Activated naive CD4-positive, alpha-beta T cell treated with anti-CD3 and anti-CD28 coated beads, Interleukin-2, amount 10 ng/mL, durations not matched to agents 7 days and 5 days (primary cell): ENCODE measurements at regions not wholly inside any gene's neighbourhood (a gene's known extent, or its start where the extent isn't known, plus 50 kb on each side); places are given as distances from the start of the nearest gene placed in this dataset.
"Not testable (repeated sequence)": the region's sequence is repeated elsewhere in the genome, so short reads cannot be mapped to it uniquely, and the experiment has no call there.

ENCODE experiments used
- CTCF ChIA-PET: fragments of 350-600 bp; sonication (Branson Sonifier 250); formaldehyde crosslinking; loops from one replicate; lab custom pipeline; 2021; ENCODE audit warnings: antibody characterized with exemption; lab: Charles Lee
- DNase-seq: peaks from one replicate; pipeline ENCODE4 v3.0.0-alpha.2; 2020
- H3K27ac Mint-ChIP-seq: one replicate; pipeline ENCODE4 v1.8.0; 2021; ENCODE audit warnings: mild to moderate bottlenecking, moderate library complexity, mixed read lengths
- H3K27me3 Mint-ChIP-seq: one replicate; pipeline ENCODE4 v1.8.0; 2021; ENCODE audit warnings: mild to moderate bottlenecking, mixed read lengths
- H3K36me3 Mint-ChIP-seq: one replicate; pipeline ENCODE4 v1.8.0; 2021; ENCODE audit warnings: mixed read lengths
- H3K4me1 Mint-ChIP-seq: one replicate; pipeline ENCODE4 v1.8.0; 2021; ENCODE audit warnings: mixed read lengths
- H3K4me3 Mint-ChIP-seq: one replicate; pipeline ENCODE4 v1.8.0; 2021; ENCODE audit warnings: mild to moderate bottlenecking, moderate library complexity, mixed read lengths
- H3K9me3 Mint-ChIP-seq: one replicate; pipeline ENCODE4 v1.8.0; 2021; ENCODE audit warnings: mixed read lengths

DNA sequence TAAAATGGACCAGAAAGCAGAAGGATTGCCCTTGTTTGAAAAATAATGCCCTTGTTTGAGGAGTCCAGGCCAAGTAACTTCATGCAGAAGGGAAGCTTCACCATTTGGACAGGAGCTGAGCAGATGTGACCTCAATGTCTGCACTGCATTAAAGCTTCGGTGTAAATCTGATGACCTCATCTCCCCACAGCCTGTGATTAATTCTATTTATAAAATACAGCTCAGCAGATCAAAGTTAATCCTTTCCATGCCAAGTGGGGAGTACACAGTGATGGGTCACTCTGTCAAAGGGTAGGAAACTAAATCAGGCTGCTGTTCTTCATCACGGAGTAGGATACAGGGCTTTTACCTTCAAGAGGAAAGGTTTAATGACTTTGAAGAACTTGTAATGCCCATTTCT is 533.7 kb downstream of the RPS29 start:
- Mint-ChIP-seq H3K36me3 (no peaks in the 10 kb centered on the region), H3K27ac (no peak overlapping the region), H3K4me1 (no peaks in the 10 kb centered on the region), H3K4me3 (no peak overlapping the region), H3K9me3 (no peaks in the 10 kb centered on the region), H3K27me3 (no peaks in the 10 kb centered on the region)
- no peak for DNase-seq
- CTCF ChIA-PET: no interaction called here

DNA sequence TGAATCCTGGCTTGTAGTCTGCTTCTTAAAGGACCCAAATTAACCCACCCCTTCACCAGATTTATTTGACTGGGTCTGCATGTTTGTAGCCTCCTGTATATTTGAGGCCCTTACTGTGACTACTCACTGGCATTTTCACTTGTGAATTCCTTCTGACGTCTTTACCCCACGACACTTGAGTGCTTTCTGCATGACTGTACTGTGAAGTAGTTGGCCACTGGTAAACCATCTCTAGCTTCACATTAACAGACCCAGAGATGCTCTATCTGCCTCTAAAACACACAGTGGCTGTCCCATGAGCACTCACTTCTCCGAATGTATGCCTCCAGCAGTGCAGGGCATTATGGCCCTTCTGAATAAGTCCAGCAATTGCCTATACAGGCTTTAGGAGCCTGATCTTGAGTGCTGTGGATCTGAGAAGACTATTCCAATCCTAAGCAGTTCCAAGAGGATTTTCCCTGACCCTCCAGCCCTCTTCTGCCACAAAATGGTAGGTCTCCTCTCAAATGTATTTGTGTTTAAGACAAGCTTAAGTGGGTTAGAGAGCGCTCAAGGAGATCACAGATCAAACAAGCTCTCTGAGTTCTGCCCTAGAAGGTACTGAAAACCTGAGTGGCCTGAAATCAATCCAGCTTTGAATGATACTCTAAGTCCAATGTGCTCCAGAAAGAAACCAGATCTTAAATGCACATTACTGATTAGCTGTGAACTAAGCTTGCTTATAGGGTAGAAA is 534.7 kb downstream of the RPS29 start:
- DNase-seq: no peak
- H3K27ac Mint-ChIP-seq: no peak overlapping the region
- no peaks in the 10 kb centered on the region for H3K36me3 Mint-ChIP-seq
- H3K9me3 Mint-ChIP-seq: no peaks in the 10 kb centered on the region
- H3K27me3 Mint-ChIP-seq: no peaks in the 10 kb centered on the region
- no peak overlapping the region for H3K4me3 Mint-ChIP-seq
- CTCF ChIA-PET: no interaction called here
- no peaks in the 10 kb centered on the region for H3K4me1 Mint-ChIP-seq

GRCh38 chr14:49050822-49051221 is 535.4 kb downstream of the RPS29 start:
- Mint-ChIP-seq H3K36me3 (no peaks in the 10 kb centered on the region), H3K9me3 (no peaks in the 10 kb centered on the region), H3K27me3 (no peaks in the 10 kb centered on the region), H3K27ac (no peak overlapping the region), H3K4me1 (no peaks in the 10 kb centered on the region), H3K4me3 (no peak overlapping the region)
- DNase-seq: no peak
- CTCF ChIA-PET: no interaction called here

DNA sequence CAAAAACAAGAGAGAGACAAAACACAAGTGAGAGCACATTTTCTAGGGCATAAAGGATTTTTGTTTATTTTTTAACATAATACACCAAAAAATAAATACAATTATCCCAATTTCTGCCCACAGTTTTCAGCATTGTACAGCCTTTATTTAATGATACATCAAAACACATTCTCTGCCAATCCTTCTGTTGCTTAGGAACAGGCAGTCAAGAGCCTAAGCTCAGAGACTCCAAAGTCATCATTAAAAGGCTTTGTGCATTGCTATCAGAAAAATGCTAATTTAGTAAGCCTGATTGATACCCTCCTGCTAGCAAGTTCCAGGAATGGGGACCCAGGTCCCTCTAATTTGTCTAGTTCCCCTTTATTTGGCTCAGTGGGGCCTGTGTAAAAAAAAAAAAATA is 536.5 kb downstream of the RPS29 start:
- no peak overlapping the region for H3K4me3 Mint-ChIP-seq
- no peaks in the 10 kb centered on the region for H3K9me3 Mint-ChIP-seq
- H3K27ac Mint-ChIP-seq: no peak overlapping the region
- H3K27me3 Mint-ChIP-seq: no peaks in the 10 kb centered on the region
- H3K4me1 Mint-ChIP-seq: no peaks in the 10 kb centered on the region
- DNase-seq: no peak
- no peaks in the 10 kb centered on the region for H3K36me3 Mint-ChIP-seq
- CTCF ChIA-PET: no interaction called here

GRCh38 chr14:49044981-49045380 is 541.2 kb downstream of the RPS29 start:
- no peaks in the 10 kb centered on the region for H3K4me1 Mint-ChIP-seq
- no peaks in the 10 kb centered on the region for H3K36me3 Mint-ChIP-seq
- no peaks in the 10 kb centered on the region for H3K9me3 Mint-ChIP-seq
- CTCF ChIA-PET: no interaction called here
- DNase-seq: no peak
- H3K27me3 Mint-ChIP-seq: no peaks in the 10 kb centered on the region
- H3K27ac Mint-ChIP-seq: no peak overlapping the region
- no peak overlapping the region for H3K4me3 Mint-ChIP-seq

DNA sequence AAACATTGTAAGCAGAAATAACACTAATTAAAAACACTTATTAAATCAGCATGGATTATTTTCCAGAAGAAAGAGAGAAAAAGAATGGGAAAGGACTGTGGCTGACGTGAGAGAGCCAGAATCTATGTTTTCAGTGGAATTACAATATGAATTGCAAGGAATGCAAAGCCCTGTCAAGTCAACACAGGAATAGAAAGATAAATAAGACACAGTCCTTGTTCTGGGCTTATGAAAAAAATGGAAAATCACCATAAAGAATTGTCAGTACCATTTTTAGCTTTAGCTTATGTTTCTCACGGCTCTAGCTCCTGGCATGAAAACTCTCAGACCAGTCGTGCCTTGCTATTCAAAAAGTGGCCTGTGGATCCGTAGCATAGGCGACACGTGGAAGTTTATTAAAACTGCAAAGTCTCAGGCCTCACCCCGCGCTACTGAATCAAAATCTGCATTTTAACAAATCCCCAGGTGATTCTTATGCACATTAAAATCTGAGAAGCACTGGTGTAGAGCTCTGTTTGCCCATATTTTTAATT is 549.1 kb downstream of the RPS29 start:
- Mint-ChIP-seq H3K36me3 (no peaks in the 10 kb centered on the region), H3K4me3 (no peak overlapping the region), H3K9me3 (no peaks in the 10 kb centered on the region), H3K4me1 (no peaks in the 10 kb centered on the region), H3K27ac (no peak overlapping the region), H3K27me3 (no peaks in the 10 kb centered on the region)
- CTCF ChIA-PET: no interaction called here
- no peak for DNase-seq

DNA sequence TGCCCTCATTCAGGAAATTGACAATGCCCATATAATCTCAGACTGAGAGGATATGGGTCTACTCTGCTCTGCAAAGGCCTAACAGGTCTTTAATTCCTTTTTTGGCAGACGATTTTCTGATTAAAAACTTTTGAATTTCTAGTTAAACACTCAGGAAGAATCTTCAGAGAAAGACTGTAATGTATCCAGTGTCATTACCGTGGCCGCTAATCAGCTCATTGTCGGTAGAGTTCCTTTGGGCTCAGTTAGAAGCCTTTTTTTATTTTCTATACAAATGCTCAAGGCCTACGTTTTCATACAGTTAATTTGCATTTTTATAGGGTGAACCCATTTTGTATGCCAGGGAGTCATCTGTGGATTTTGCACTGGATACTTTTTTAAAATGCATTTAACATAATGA is 549.9 kb downstream of the RPS29 start:
- H3K36me3 Mint-ChIP-seq: no peaks in the 10 kb centered on the region
- DNase-seq: no peak
- H3K4me3 Mint-ChIP-seq: no peak overlapping the region
- H3K27ac Mint-ChIP-seq: no peak overlapping the region
- no peaks in the 10 kb centered on the region for H3K27me3 Mint-ChIP-seq
- no peaks in the 10 kb centered on the region for H3K9me3 Mint-ChIP-seq
- CTCF ChIA-PET: no interaction called here
- H3K4me1 Mint-ChIP-seq: no peaks in the 10 kb centered on the region

- H3K36me3 Mint-ChIP-seq: no peaks in the 10 kb centered on the region
- no peaks in the 10 kb centered on the region for H3K4me1 Mint-ChIP-seq
- no peak overlapping the region for H3K4me3 Mint-ChIP-seq
- DNase-seq: no peak
- no peak overlapping the region for H3K27ac Mint-ChIP-seq
- no peaks in the 10 kb centered on the region for H3K27me3 Mint-ChIP-seq
- CTCF ChIA-PET: no interaction called here
- H3K9me3 Mint-ChIP-seq: no peaks in the 10 kb centered on the region
These were observed 553.0 kb downstream of the RPS29 start for GRCh38 chr14:49033131-49033530.

DNA sequence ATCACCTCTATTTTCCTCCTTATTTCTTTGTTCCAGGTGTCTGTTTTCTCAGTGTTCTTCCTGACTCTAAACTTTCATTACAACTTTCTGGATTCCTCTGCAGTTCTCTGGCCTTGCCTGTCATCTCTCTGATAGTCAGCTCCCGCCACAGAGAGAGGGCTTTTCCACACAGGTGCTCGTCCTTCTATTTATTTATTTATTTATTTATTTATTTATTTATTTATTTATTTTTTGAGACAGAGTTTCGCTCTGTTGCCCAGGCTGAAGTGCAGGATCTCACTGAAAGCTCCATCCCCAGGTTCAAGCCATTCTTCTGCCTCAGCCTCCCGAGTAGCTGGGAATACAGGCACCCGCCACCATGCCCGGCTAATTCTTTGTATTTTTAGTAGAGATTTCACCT is 554.5 kb downstream of the RPS29 start:
- H3K4me3 Mint-ChIP-seq, CTCF ChIA-PET, H3K9me3 Mint-ChIP-seq, DNase-seq, H3K27me3 Mint-ChIP-seq, H3K27ac Mint-ChIP-seq, H3K4me1 Mint-ChIP-seq, H3K36me3 Mint-ChIP-seq: not testable (repeated sequence)

DNA sequence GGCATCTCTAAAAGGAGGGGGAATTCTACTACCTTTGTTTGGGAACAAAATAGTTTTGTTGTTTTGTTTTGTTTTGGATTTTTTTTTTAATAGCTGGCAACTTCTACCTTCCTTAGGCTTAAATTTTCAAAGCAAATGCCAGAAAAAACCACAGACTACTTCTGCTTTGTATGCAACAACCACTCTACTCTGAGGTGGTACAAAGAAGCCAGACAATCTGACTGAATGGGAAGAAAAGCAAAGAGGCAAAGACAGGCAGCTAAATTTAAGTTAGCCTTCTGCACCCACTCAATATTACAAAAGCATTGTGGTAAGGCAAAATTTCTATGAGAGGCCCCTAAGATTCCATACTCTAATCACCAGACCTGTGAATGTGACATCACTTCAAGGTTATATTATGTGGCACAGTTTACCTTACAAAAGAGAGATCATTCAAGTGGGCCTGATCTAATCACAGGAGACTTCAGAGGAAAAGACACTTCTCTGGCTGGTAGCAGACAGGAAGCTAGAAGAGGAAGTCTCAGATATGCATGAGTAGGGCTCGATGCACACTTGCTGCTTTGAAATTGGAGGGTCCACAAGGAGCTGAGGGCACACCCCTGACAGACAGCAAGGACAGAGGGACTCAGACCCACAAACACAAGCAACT is 566.6 kb downstream of the RPS29 start:
- CTCF ChIA-PET: interaction anchor here (0.9 kb wide), 1 partner anchor 11 kb away, joined by 3 read pairs; no protein-coding TSS in a partner anchor
- no peaks in the 10 kb centered on the region for H3K27me3 Mint-ChIP-seq
- no peak overlapping the region for H3K27ac Mint-ChIP-seq
- no peak overlapping the region for H3K4me3 Mint-ChIP-seq
- no peaks in the 10 kb centered on the region for H3K9me3 Mint-ChIP-seq
- H3K4me1 Mint-ChIP-seq: no peaks in the 10 kb centered on the region
- DNase-seq: no peak
- H3K36me3 Mint-ChIP-seq: no peaks in the 10 kb centered on the region

GRCh38 chr14:49017447-49017846 is 568.7 kb downstream of the RPS29 start:
- H3K36me3 Mint-ChIP-seq: no peaks in the 10 kb centered on the region
- no peak overlapping the region for H3K27ac Mint-ChIP-seq
- H3K27me3 Mint-ChIP-seq: no peaks in the 10 kb centered on the region
- CTCF ChIA-PET: no interaction called here
- no peaks in the 10 kb centered on the region for H3K9me3 Mint-ChIP-seq
- no peak for DNase-seq
- H3K4me3 Mint-ChIP-seq: no peak overlapping the region
- no peaks in the 10 kb centered on the region for H3K4me1 Mint-ChIP-seq

DNA sequence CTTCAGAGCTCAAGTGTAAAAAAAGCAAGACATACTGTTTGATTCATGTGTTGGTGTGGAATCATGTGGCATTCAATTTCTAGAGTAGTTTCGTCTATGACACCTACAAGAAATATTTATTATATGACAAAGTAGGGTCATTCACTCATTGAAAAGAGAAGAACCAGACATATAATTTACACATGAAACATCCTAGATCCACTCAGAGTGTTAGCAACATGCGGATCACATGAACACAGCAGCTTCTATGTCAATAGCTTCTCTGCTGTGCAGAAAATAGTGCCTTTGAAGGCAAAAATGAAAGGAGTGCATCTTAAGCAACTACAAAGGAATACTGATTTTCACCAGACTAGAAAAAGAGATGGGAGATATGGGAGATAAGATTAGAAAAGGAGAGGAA is 569.8 kb downstream of the RPS29 start:
- H3K9me3 Mint-ChIP-seq: no peaks in the 10 kb centered on the region
- CTCF ChIA-PET: no interaction called here
- H3K27ac Mint-ChIP-seq: no peak overlapping the region
- H3K4me3 Mint-ChIP-seq: no peak overlapping the region
- no peaks in the 10 kb centered on the region for H3K36me3 Mint-ChIP-seq
- no peak for DNase-seq
- no peaks in the 10 kb centered on the region for H3K27me3 Mint-ChIP-seq
- no peaks in the 10 kb centered on the region for H3K4me1 Mint-ChIP-seq

GRCh38 chr14:49014476-49014875 is 571.7 kb downstream of the RPS29 start:
- DNase-seq: no peak
- no peaks in the 10 kb centered on the region for H3K27me3 Mint-ChIP-seq
- CTCF ChIA-PET: no interaction called here
- H3K9me3 Mint-ChIP-seq: no peaks in the 10 kb centered on the region
- no peak overlapping the region for H3K4me3 Mint-ChIP-seq
- H3K27ac Mint-ChIP-seq: no peak overlapping the region
- H3K36me3 Mint-ChIP-seq: no peaks in the 10 kb centered on the region
- H3K4me1 Mint-ChIP-seq: no peaks in the 10 kb centered on the region

DNA sequence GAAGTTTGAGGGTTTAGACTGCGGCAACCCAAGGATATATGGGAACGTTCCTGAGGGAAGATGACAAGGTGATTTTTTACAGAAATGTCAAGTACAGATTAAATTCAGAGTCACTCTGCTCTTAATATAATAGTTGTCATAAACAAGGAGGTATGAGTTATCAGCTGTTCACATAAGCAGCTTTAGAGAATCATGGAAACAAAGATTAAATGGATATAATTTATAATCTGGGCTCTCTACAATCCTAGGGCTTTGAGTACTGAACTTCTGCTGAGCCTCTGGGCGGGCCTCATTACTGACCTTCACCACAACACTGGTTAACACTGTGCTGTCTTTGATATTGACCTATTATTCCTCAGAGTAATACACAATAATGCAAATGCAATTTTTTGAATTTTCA is 577.8 kb downstream of the RPS29 start:
- no peaks in the 10 kb centered on the region for H3K27me3 Mint-ChIP-seq
- no peak overlapping the region for H3K4me3 Mint-ChIP-seq
- CTCF ChIA-PET: interaction anchor here (1.5 kb wide), 1 partner anchor 11 kb away, joined by 3 read pairs; no protein-coding TSS in a partner anchor
- H3K27ac Mint-ChIP-seq: no peak overlapping the region
- no peak for DNase-seq
- H3K4me1 Mint-ChIP-seq: no peaks in the 10 kb centered on the region
- no peaks in the 10 kb centered on the region for H3K36me3 Mint-ChIP-seq
- no peaks in the 10 kb centered on the region for H3K9me3 Mint-ChIP-seq

GRCh38 chr14:48991141-48991540 is 595.0 kb downstream of the RPS29 start:
- CTCF ChIA-PET: no interaction called here
- Mint-ChIP-seq H3K27me3 (no peaks in the 10 kb centered on the region), H3K4me1 (no peaks in the 10 kb centered on the region), H3K36me3 (no peaks in the 10 kb centered on the region), H3K4me3 (no peak overlapping the region), H3K27ac (no peak overlapping the region), H3K9me3 (no peaks in the 10 kb centered on the region)
- DNase-seq: no peak
